ENCODE measurements at regions not wholly inside any gene's neighbourhood (a gene's known extent, or its start where the extent isn't known, plus 50 kb on each side); places are given as distances from the start of the nearest gene placed in this dataset.

- TF ChIP-seq CTCF (tag by site-specific recombination; IDR thresholded peaks at IDR 0.05) (no peak), ZNF274 (IDR thresholded peaks at IDR 0.05; ENCODE audit: low read length) (no peak), ZNF274 (tag by site-specific recombination; IDR thresholded peaks at IDR 0.05; ENCODE audit: borderline replicate concordance) (no peak), SALL2 (tag by site-specific recombination; IDR thresholded peaks at IDR 0.05; ENCODE audit: borderline replicate concordance) (no peak), ZNF391 (tag by site-specific recombination; IDR thresholded peaks at IDR 0.05; ENCODE audit: borderline replicate concordance, low read depth) (no peak), ZNF76 (tag by site-specific recombination; IDR thresholded peaks at IDR 0.05; ENCODE audit: borderline replicate concordance, low read depth) (no peak), PRDM1 (tag by site-specific recombination; IDR thresholded peaks at IDR 0.05) (no peak)
Measured at GRCh38 chr14:101643651-101644050, 82.4 kb downstream of the DIO3 start.
